H1 (cell line): ENCODE measurements at regions not wholly inside any gene's neighbourhood (a gene's known extent, or its start where the extent isn't known, plus 50 kb on each side); places are given as distances from the start of the nearest gene placed in this dataset.

ENCODE experiments used
- BACH1 ChIP-seq: IDR thresholded peaks from 2 replicates; pipeline ENCODE4 v1.6.1; 2012; ENCODE audit warnings: low read length, improper control_type of control experiment
- CBX5 ChIP-seq: fragments of 300-800, 300-1000 bp; sonication (generic); IDR thresholded peaks from 2 replicates; pipeline ENCODE4 v1.7.1; 2016; ENCODE audit warnings: antibody characterized with exemption, low read length, low read depth
- CBX8 ChIP-seq: fragments of 300-800, 300-1000 bp; sonication (generic); IDR thresholded peaks from 2 replicates; pipeline ENCODE4 v1.7.1; 2016; ENCODE audit warnings: low read depth, low read length, borderline replicate concordance
- CREB1 ChIP-seq: IDR thresholded peaks from 2 replicates; pipeline ENCODE4 v1.6.1; 2012; ENCODE audit warnings: inconsistent platforms
- GABPA ChIP-seq: IDR thresholded peaks from 2 replicates; pipeline ENCODE4 v1.6.1; 2011; ENCODE audit warnings: mild to moderate bottlenecking, low read length, moderate library complexity, borderline replicate concordance; ENCODE audit not compliant: insufficient read depth
- KDM4A ChIP-seq: IDR thresholded peaks from one replicate; pipeline ENCODE4 v1.7.1; 2012; ENCODE audit warnings: low read depth, mild to moderate bottlenecking, moderate library complexity, low read length, inconsistent platforms; ENCODE audit not compliant: severe bottlenecking
- MAFK ChIP-seq: IDR thresholded peaks from 2 replicates; pipeline ENCODE4 v1.6.1; 2012; ENCODE audit warnings: low read depth, mild to moderate bottlenecking, improper control_type of control experiment, low read length
- RNF2 ChIP-seq: fragments of 200-900, 300-1000 bp; sonication (generic); IDR thresholded peaks from 2 replicates; pipeline ENCODE4 v1.7.1; 2016; ENCODE audit warnings: borderline replicate concordance, low read depth, mild to moderate bottlenecking, antibody characterized with exemption, low read length; ENCODE audit not compliant: poor library complexity, severe bottlenecking; ENCODE audit errors: missing control alignments
- SIX5 ChIP-seq: IDR thresholded peaks from 2 replicates; pipeline ENCODE4 v1.6.1; 2011; ENCODE audit warnings: mild to moderate bottlenecking, low read depth, low read length
- SP4 ChIP-seq: IDR thresholded peaks from 2 replicates; pipeline ENCODE4 v1.6.1; 2012; ENCODE audit warnings: low read length, inconsistent platforms
- TBP ChIP-seq: IDR thresholded peaks from 2 replicates; pipeline ENCODE4 v1.6.1; 2011; ENCODE audit warnings: low read depth, low read length, improper control_type of control experiment
- TEAD4 ChIP-seq: IDR thresholded peaks from 2 replicates; pipeline ENCODE4 v1.6.1; 2012; ENCODE audit warnings: low read depth, low read length, inconsistent platforms, mixed read lengths
- TF ChIP-seq, protein P1 (sequence below): fragments of 300-600 bp; sonication (generic); IDR thresholded peaks from 2 replicates; pipeline ENCODE4 v1.7.1; 2012; ENCODE audit warnings: low read length, moderate library complexity, mild to moderate bottlenecking, inconsistent platforms; ENCODE audit not compliant: insufficient replicate concordance

DNA sequence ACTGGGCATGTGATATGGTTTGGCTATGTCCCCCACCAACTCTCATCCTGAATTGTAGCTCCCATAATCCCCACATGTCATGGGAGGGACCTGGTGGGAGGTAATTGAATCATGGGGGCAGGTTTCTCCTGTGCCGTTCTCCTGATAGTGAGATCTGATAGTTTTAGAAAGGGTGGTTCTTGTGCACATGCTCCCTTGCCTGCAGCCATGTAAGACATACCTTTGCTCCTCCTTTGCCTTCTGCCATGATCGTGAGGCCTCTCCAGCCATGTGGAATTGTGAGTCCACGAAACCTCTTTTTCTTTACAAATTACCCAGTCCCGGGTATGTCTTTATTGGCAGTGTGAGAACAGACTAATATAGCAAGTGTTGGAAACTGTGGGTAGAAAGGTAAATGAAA, 99.5 kb upstream of the HMCN1 start (continued):
- TF ChIP-seq, protein P1, sequence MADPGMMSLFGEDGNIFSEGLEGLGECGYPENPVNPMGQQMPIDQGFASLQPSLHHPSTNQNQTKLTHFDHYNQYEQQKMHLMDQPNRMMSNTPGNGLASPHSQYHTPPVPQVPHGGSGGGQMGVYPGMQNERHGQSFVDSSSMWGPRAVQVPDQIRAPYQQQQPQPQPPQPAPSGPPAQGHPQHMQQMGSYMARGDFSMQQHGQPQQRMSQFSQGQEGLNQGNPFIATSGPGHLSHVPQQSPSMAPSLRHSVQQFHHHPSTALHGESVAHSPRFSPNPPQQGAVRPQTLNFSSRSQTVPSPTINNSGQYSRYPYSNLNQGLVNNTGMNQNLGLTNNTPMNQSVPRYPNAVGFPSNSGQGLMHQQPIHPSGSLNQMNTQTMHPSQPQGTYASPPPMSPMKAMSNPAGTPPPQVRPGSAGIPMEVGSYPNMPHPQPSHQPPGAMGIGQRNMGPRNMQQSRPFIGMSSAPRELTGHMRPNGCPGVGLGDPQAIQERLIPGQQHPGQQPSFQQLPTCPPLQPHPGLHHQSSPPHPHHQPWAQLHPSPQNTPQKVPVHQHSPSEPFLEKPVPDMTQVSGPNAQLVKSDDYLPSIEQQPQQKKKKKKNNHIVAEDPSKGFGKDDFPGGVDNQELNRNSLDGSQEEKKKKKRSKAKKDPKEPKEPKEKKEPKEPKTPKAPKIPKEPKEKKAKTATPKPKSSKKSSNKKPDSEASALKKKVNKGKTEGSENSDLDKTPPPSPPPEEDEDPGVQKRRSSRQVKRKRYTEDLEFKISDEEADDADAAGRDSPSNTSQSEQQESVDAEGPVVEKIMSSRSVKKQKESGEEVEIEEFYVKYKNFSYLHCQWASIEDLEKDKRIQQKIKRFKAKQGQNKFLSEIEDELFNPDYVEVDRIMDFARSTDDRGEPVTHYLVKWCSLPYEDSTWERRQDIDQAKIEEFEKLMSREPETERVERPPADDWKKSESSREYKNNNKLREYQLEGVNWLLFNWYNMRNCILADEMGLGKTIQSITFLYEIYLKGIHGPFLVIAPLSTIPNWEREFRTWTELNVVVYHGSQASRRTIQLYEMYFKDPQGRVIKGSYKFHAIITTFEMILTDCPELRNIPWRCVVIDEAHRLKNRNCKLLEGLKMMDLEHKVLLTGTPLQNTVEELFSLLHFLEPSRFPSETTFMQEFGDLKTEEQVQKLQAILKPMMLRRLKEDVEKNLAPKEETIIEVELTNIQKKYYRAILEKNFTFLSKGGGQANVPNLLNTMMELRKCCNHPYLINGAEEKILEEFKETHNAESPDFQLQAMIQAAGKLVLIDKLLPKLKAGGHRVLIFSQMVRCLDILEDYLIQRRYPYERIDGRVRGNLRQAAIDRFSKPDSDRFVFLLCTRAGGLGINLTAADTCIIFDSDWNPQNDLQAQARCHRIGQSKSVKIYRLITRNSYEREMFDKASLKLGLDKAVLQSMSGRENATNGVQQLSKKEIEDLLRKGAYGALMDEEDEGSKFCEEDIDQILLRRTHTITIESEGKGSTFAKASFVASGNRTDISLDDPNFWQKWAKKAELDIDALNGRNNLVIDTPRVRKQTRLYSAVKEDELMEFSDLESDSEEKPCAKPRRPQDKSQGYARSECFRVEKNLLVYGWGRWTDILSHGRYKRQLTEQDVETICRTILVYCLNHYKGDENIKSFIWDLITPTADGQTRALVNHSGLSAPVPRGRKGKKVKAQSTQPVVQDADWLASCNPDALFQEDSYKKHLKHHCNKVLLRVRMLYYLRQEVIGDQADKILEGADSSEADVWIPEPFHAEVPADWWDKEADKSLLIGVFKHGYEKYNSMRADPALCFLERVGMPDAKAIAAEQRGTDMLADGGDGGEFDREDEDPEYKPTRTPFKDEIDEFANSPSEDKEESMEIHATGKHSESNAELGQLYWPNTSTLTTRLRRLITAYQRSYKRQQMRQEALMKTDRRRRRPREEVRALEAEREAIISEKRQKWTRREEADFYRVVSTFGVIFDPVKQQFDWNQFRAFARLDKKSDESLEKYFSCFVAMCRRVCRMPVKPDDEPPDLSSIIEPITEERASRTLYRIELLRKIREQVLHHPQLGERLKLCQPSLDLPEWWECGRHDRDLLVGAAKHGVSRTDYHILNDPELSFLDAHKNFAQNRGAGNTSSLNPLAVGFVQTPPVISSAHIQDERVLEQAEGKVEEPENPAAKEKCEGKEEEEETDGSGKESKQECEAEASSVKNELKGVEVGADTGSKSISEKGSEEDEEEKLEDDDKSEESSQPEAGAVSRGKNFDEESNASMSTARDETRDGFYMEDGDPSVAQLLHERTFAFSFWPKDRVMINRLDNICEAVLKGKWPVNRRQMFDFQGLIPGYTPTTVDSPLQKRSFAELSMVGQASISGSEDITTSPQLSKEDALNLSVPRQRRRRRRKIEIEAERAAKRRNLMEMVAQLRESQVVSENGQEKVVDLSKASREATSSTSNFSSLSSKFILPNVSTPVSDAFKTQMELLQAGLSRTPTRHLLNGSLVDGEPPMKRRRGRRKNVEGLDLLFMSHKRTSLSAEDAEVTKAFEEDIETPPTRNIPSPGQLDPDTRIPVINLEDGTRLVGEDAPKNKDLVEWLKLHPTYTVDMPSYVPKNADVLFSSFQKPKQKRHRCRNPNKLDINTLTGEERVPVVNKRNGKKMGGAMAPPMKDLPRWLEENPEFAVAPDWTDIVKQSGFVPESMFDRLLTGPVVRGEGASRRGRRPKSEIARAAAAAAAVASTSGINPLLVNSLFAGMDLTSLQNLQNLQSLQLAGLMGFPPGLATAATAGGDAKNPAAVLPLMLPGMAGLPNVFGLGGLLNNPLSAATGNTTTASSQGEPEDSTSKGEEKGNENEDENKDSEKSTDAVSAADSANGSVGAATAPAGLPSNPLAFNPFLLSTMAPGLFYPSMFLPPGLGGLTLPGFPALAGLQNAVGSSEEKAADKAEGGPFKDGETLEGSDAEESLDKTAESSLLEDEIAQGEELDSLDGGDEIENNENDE: no peak
- TF ChIP-seq CREB1 (no peak), TBP (no peak), GABPA (no peak), RNF2 (no peak), CBX8 (no peak), TEAD4 (no peak), BACH1 (no peak), KDM4A (no peak), CBX5 (no peak), SIX5 (no peak), SP4 (no peak), MAFK (no peak)
